Suppressor macrophage (primary cell): ENCODE measurements at regions not wholly inside any gene's neighbourhood (a gene's known extent, or its start where the extent isn't known, plus 50 kb on each side); places are given as distances from the start of the nearest gene placed in this dataset.
"Not testable (repeated sequence)": the region's sequence is repeated elsewhere in the genome, so short reads cannot be mapped to it uniquely, and the experiment has no call there.

Source experiments
- DNase-seq, 4 experiments: peaks; one replicate each; pipeline ENCODE4 v3.0.0-alpha.2; 2020 to 2022

- DNase-seq: no peak
Measured at GRCh38 chr12:80045594-80045993, 53.7 kb upstream of the OTOGL start.

- DNase-seq: no peak
Measured at GRCh38 chr12:80044694-80045046, 54.7 kb upstream of the OTOGL start.

- DNase-seq: no peak
Measured at GRCh38 chr12:80041692-80042091, 57.6 kb upstream of the OTOGL start.

GRCh38 chr12:80041071-80041470 is 58.3 kb upstream of the OTOGL start:
- DNase-seq: no peak

GRCh38 chr12:80040075-80040738 is 59.1 kb upstream of the OTOGL start:
- DNase-seq: no peak

GRCh38 chr12:80038062-80038560 is 61.2 kb upstream of the OTOGL start:
- no peak for DNase-seq

GRCh38 chr12:80033448-80033847 is 65.9 kb upstream of the OTOGL start:
- no peak for DNase-seq

GRCh38 chr12:80032946-80033345 is 66.4 kb upstream of the OTOGL start:
- no peak for DNase-seq

- no peak for DNase-seq
Measured at GRCh38 chr12:80031229-80031628, 68.1 kb upstream of the OTOGL start.

- no peak for DNase-seq
Measured at GRCh38 chr12:80025638-80026037, 73.7 kb upstream of the OTOGL start.

GRCh38 chr12:80019691-80020090 is 79.6 kb upstream of the OTOGL start:
- no peak for DNase-seq

- DNase-seq: no peak
Measured at GRCh38 chr12:80018119-80018518, 81.2 kb upstream of the OTOGL start.

GRCh38 chr12:80017261-80017870 is 82.0 kb upstream of the OTOGL start:
- no peak for DNase-seq

- DNase-seq: no peak
Measured at GRCh38 chr12:80016684-80017083, 81.8 kb upstream of the PPP1R12A start.

- peak in 1 of 4 experiments; percentile 4 for DNase-seq
Measured at GRCh38 chr12:80015660-80016059, 80.8 kb upstream of the PPP1R12A start.

- not testable (repeated sequence) for DNase-seq
Measured at GRCh38 chr12:80003744-80004143, 68.8 kb upstream of the PPP1R12A start.

- no peak for DNase-seq
Measured at GRCh38 chr12:80001562-80001961, 66.7 kb upstream of the PPP1R12A start.

- no peak for DNase-seq
Measured at GRCh38 chr12:80000831-80001230, 65.9 kb upstream of the PPP1R12A start.

GRCh38 chr12:79998554-79998953 is 63.7 kb upstream of the PPP1R12A start:
- no peak for DNase-seq

- peak in 3 of 4 experiments; percentile 10 to 41 (median 35) for DNase-seq
Measured at GRCh38 chr12:79997096-79997791, 62.3 kb upstream of the PPP1R12A start.

- DNase-seq: not testable (repeated sequence)
Measured at GRCh38 chr12:79995385-79996084, 60.6 kb upstream of the PPP1R12A start.

- DNase-seq: no peak
Measured at GRCh38 chr12:79993106-79993862, 58.4 kb upstream of the PPP1R12A start.
